OCI-LY7 (cell line): ENCODE measurements at regions not wholly inside any gene's neighbourhood (a gene's known extent, or its start where the extent isn't known, plus 50 kb on each side); places are given as distances from the start of the nearest gene placed in this dataset.

Source experiments
- BruUV-seq: library from RNA; stranded (reverse); fragments of 400-500 nt; replicated peaks from 2 replicates; lab custom pipeline; 2021; lab: Mats Ljungman, UMichigan
- CTCF ChIA-PET: fragments of 300-600 bp; sonication (Branson Sonifier 250); formaldehyde crosslinking; loops from one replicate; lab custom pipeline; 2022; ENCODE audit warnings: antibody characterized with exemption; ENCODE audit not compliant: unreplicated experiment; lab: Charles Lee
- POLR2A ChIA-PET: fragments of 300-600 bp; sonication (Branson Sonifier 250); formaldehyde crosslinking; loops from one replicate; lab custom pipeline; 2022; ENCODE audit warnings: antibody characterized with exemption; lab: Charles Lee
- DNase-seq: peaks from one replicate; pipeline ENCODE4 v3.0.0-alpha.2; 2015; ENCODE audit warnings: low spot score
- H2AFZ ChIP-seq: fragments of 200-600 bp; sonication (generic), shearing (Covaris generic); 2 replicates; pipeline ENCODE4 v1.6.1; 2014; ENCODE audit warnings: mild to moderate bottlenecking, antibody characterized with exemption, low read length, moderate library complexity
- H3K27ac ChIP-seq: fragments of 200-600 bp; sonication (generic); 2 replicates; pipeline ENCODE4 v1.5.1; 2014; ENCODE audit warnings: mixed run types, low read depth, mild to moderate bottlenecking, moderate library complexity, low read length, inconsistent platforms; ENCODE audit not compliant: poor library complexity, severe bottlenecking
- H3K36me3 ChIP-seq: fragments of 200-600 bp; sonication (generic); 2 replicates; pipeline ENCODE4 v1.6.1; 2014; ENCODE audit warnings: mild to moderate bottlenecking, antibody characterized with exemption, low read length, moderate library complexity, mixed read lengths; ENCODE audit not compliant: insufficient read depth
- H3K4me1 ChIP-seq: fragments of 200-600 bp; sonication (generic); 2 replicates; pipeline ENCODE4 v1.5.1; 2014; ENCODE audit warnings: mild to moderate bottlenecking, low read length; ENCODE audit not compliant: insufficient read depth, poor library complexity, severe bottlenecking
- H3K4me2 ChIP-seq: fragments of 200-600 bp; sonication (generic); 2 replicates; pipeline ENCODE4 v1.6.1; 2014; ENCODE audit warnings: mild to moderate bottlenecking, low read length
- H3K4me3 ChIP-seq: fragments of 200-600 bp; sonication (generic); 2 replicates; pipeline ENCODE4 v1.5.1; 2014; ENCODE audit warnings: mild to moderate bottlenecking, low read depth, low read length; ENCODE audit not compliant: poor library complexity, severe bottlenecking
- H3K79me2 ChIP-seq: fragments of 200-600 bp; sonication (generic); 2 replicates; pipeline ENCODE4 v1.6.1; 2016; ENCODE audit warnings: low read depth, mild to moderate bottlenecking, low read length, moderate library complexity, mixed read lengths; ENCODE audit not compliant: insufficient read depth
- H3K9me2 ChIP-seq: fragments of 200-600 bp; sonication (generic); 2 replicates; pipeline ENCODE4 v1.6.1; 2016; ENCODE audit warnings: mild to moderate bottlenecking, low read length, mixed read lengths; ENCODE audit not compliant: insufficient read depth
- H3K9me3 ChIP-seq: fragments of 200-600 bp; sonication (generic); 2 replicates; pipeline ENCODE4 v1.6.1; 2014; ENCODE audit warnings: mild to moderate bottlenecking, mixed run types, low read length, mixed read lengths
- H4K20me1 ChIP-seq: fragments of 200-600 bp; sonication (generic); 2 replicates; pipeline ENCODE4 v1.6.1; 2014; ENCODE audit warnings: mild to moderate bottlenecking, antibody characterized with exemption, low read length, moderate library complexity, mixed read lengths; ENCODE audit not compliant: insufficient read depth
- EZH2phosphoT487 ChIP-seq: fragments of 200-600 bp; sonication (generic); IDR thresholded peaks from 2 replicates; pipeline ENCODE4 v1.6.1; 2018; ENCODE audit warnings: low read depth, borderline replicate concordance, mild to moderate bottlenecking, mixed run types, antibody characterized with exemption, low read length, moderate library complexity, mixed read lengths
- intact Hi-C: fragments of 100-400 bp; cut with micrococcal nuclease; formaldehyde crosslinking; loops from one replicate; pipeline ENCODE4 v1.10.0; 2022; ENCODE audit not compliant: unreplicated experiment
- TF ChIP-seq, protein P1 (sequence below): fragments of 200-600 bp; sonication (generic); conservative IDR thresholded peaks from 2 replicates; pipeline ENCODE4 v1.5.1; 2014; ENCODE audit warnings: mild to moderate bottlenecking, antibody characterized with exemption, low read length, moderate library complexity, mixed read lengths

DNA sequence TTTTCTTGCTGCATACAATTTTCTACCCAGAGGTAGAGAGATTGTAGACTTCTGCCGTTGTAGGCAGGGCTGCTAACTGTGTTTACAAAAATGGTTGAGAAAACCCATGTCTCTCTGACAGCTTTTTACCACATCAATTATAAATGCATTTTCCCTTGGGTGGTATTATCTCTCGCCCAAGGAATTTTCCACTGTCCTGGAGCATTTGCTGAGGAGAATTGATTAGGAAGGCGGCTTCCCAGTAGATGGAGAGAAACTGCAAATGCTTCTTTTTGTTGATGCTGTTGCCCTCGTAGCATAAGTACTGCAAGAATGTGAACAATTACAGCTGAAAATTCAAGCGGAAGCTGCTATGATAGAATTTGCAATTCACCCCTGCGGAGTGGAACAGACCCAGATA, 1007.7 kb upstream of the KLHL29 start:
- Histone ChIP-seq H3K4me1 (no peaks in the 10 kb centered on the region), H3K9me3 (no peaks in the 10 kb centered on the region), H3K79me2 (no peaks in the 10 kb centered on the region), H4K20me1 (no peaks in the 10 kb centered on the region), H3K4me2 (no peak overlapping the region), H3K27ac (no peak overlapping the region), H2AFZ (no peak overlapping the region), H3K9me2 (no peaks in the 10 kb centered on the region), H3K4me3 (no peak overlapping the region), H3K36me3 (no peaks in the 10 kb centered on the region)
- no TSS peak for BruUV-seq
- TF ChIP-seq, protein P1, sequence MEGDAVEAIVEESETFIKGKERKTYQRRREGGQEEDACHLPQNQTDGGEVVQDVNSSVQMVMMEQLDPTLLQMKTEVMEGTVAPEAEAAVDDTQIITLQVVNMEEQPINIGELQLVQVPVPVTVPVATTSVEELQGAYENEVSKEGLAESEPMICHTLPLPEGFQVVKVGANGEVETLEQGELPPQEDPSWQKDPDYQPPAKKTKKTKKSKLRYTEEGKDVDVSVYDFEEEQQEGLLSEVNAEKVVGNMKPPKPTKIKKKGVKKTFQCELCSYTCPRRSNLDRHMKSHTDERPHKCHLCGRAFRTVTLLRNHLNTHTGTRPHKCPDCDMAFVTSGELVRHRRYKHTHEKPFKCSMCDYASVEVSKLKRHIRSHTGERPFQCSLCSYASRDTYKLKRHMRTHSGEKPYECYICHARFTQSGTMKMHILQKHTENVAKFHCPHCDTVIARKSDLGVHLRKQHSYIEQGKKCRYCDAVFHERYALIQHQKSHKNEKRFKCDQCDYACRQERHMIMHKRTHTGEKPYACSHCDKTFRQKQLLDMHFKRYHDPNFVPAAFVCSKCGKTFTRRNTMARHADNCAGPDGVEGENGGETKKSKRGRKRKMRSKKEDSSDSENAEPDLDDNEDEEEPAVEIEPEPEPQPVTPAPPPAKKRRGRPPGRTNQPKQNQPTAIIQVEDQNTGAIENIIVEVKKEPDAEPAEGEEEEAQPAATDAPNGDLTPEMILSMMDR = no peak
- TF ChIP-seq EZH2phosphoT487 = no peak
- intact Hi-C loops = no loop called here
- POLR2A ChIA-PET = no interaction called here
- CTCF ChIA-PET = no interaction called here
- no peak for DNase-seq

DNA sequence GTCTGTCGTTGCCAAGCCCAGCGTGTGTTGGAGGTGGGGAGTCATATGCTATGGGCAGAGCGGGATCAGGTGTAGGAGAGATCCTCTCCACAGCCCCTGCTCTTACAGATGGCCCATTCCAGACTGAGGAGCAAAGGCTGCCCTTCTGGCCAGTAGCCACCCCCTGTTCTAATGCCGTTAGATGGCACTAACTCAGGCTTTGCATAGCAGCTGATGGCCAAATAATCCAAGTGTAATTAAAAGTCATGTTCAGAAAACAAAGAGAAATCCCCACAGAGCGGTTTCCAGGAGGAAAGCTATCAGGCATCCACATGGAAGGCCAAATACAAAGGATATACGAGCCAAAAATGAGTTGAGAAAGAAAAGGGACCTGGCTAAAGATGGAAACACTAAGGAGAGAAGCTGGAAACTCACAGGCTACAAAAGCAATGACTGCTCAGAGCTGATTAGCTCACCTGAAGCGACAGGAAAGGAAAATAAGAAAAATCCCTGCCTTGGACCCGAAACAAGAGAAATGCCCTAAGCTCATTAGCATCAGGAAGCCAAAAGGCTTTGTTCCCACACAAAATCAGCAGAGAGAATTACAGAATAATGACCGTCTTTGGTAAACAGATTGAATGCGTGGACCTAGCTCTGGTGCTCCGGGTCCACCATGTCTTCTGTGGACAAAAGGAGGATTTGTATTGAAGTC, 1002.4 kb upstream of the KLHL29 start:
- Histone ChIP-seq H2AFZ (no peak overlapping the region), H3K79me2 (no peaks in the 10 kb centered on the region), H4K20me1 (no peaks in the 10 kb centered on the region), H3K9me2 (no peaks in the 10 kb centered on the region), H3K4me3 (no peak overlapping the region), H3K4me2 (no peak overlapping the region), H3K9me3 (no peaks in the 10 kb centered on the region), H3K27ac (no peak overlapping the region), H3K36me3 (no peaks in the 10 kb centered on the region), H3K4me1 (no peaks in the 10 kb centered on the region)
- BruUV-seq = no TSS peak
- CTCF ChIA-PET = no interaction called here
- intact Hi-C loops = no loop called here
- POLR2A ChIA-PET = interaction anchor here (0.7 kb wide), 1 partner anchor 28 kb away, joined by 3 read pairs; no protein-coding TSS in a partner anchor
- TF ChIP-seq EZH2phosphoT487 = no peak
- TF ChIP-seq, protein P1 = no peak
- DNase-seq = no peak

DNA sequence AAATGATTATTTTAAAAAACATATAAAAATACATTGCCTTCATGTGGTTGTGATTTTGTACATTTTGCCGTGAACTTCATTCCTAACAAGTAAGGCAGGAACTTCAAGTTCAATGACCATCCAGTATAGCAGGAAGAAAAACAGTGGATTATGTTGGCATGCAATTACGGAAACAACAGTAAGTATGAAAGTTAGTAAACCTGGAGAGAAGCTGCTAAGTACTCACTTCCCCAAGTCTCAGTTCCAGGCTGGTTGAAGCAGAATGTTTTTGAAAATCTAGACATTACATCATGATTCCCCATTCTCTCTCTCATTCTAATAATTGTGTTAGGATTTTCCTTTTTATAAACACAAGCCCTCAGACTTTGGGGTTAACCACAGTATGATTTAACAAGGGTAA, 987.1 kb upstream of the KLHL29 start:
- TF ChIP-seq, protein P1 = no peak
- TF ChIP-seq EZH2phosphoT487 = no peak
- DNase-seq = no peak
- ChIA-PET POLR2A (no interaction called here), CTCF (no interaction called here)
- H3K9me2 ChIP-seq = no peaks in the 10 kb centered on the region
- H2AFZ ChIP-seq = no peak overlapping the region
- H3K27ac ChIP-seq = no peak overlapping the region
- no peaks in the 10 kb centered on the region for H4K20me1 ChIP-seq
- no peak overlapping the region for H3K4me3 ChIP-seq
- H3K36me3 ChIP-seq = no peaks in the 10 kb centered on the region
- H3K9me3 ChIP-seq = no peaks in the 10 kb centered on the region
- intact Hi-C loops = no loop called here
- BruUV-seq = no TSS peak
- no peak overlapping the region for H3K4me2 ChIP-seq
- H3K4me1 ChIP-seq = no peaks in the 10 kb centered on the region
- H3K79me2 ChIP-seq = no peaks in the 10 kb centered on the region
